Activated T-helper 2 cell treated with anti-CD3 and anti-CD28 coated beads, Interferon-gamma antibody, Interleukin-2, Interleukin-4, amounts not matched to agents 10 μg/mL and 5 μg/mL and 100 μg/mL, durations not matched to agents 14 hours and 24 hours and 36 hours (primary cell): ENCODE measurements at regions not wholly inside any gene's neighbourhood (a gene's known extent, or its start where the extent isn't known, plus 50 kb on each side); places are given as distances from the start of the nearest gene placed in this dataset.

ENCODE experiments used
- DNase-seq: peaks from one replicate; pipeline ENCODE4 v3.0.0; 2021; ENCODE audit warnings: low spot score
- H3K27ac Mint-ChIP-seq: one replicate; pipeline ENCODE4 v1.8.0; 2021; ENCODE audit warnings: mixed read lengths
- H3K27me3 Mint-ChIP-seq: one replicate; pipeline ENCODE4 v1.8.0; 2021; ENCODE audit warnings: low read depth, mixed read lengths
- H3K36me3 Mint-ChIP-seq: one replicate; pipeline ENCODE4 v1.8.0; 2021; ENCODE audit warnings: low read depth, mixed read lengths
- H3K4me1 Mint-ChIP-seq: one replicate; pipeline ENCODE4 v1.8.0; 2021; ENCODE audit warnings: low read depth, mixed read lengths
- H3K4me3 Mint-ChIP-seq: one replicate; pipeline ENCODE4 v1.8.0; 2021; ENCODE audit warnings: low read depth, mild to moderate bottlenecking, moderate library complexity, mixed read lengths
- H3K9me3 Mint-ChIP-seq: one replicate; pipeline ENCODE4 v1.8.0; 2021; ENCODE audit warnings: mixed read lengths
- intact Hi-C: fragments of 100-400 bp; cut with micrococcal nuclease; formaldehyde crosslinking; loops from one replicate; pipeline ENCODE4 v1.15.1; 2023

DNA sequence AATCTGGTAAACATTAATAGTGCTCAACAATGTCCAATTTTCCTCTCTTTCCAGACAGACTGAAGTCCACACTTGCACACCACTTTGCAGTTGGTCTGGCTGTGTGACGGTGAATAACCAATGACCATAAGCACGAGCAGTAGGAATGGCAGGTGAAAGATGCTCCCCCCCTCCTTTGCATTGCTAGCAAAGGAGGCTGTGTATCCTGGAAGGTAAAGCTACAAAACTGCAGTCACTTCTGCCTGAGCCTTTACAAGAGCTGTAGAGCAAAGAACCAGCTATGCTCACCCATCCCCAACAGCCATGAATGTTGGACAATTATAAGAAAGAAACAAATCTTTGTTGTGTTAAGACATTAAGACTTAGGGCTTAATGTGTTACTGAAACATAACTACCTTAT is 178.0 kb downstream of the IPMK start:
- Mint-ChIP-seq H3K36me3 (no peaks in the 10 kb centered on the region), H3K4me1 (no peaks in the 10 kb centered on the region), H3K27me3 (no peaks in the 10 kb centered on the region), H3K27ac (no peak overlapping the region), H3K4me3 (no peak overlapping the region), H3K9me3 (no peaks in the 10 kb centered on the region)
- no peak for DNase-seq
- intact Hi-C loops: no loop called here

DNA sequence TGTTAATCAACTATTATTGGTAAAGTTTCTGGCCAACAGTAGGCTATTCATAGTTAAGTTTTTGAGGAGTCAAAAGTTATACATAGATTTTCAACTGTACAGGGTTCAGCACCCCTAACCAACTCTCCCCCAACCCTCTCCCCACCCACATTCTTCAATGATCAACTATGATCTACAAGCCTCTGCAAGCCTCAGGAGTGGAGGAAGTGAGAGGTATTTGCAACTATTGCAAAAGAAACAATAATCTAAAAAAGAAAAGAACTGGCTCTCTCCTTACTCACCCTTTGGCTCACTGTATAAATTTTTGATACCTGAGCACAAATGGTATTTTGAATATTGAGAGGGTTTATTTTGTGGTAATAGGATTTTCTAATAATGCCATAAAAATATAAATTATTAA is 179.8 kb downstream of the IPMK start:
- DNase-seq: no peak
- H3K27ac Mint-ChIP-seq: no peak overlapping the region
- no peaks in the 10 kb centered on the region for H3K27me3 Mint-ChIP-seq
- H3K36me3 Mint-ChIP-seq: no peaks in the 10 kb centered on the region
- intact Hi-C loops: no loop called here
- H3K4me3 Mint-ChIP-seq: no peak overlapping the region
- no peaks in the 10 kb centered on the region for H3K4me1 Mint-ChIP-seq
- H3K9me3 Mint-ChIP-seq: no peaks in the 10 kb centered on the region

DNA sequence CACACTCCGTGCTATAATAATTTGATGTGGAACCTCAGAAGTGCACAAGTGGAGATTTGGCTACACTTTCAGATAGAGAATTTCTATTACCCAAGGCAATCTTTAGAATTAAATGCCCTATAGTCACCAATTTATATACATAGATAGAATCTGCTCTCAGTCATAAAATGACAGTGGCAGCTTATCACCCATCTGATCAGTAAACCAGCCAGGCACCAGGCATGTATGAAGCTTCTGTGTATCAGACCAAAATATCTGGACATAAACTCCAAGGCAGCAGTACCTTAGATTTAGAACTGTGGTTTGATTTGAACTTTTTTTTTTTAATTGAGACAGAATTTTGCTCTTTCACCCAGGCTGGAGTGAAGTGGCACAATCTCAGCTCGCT is 180.9 kb downstream of the IPMK start:
- Mint-ChIP-seq H3K9me3 (no peaks in the 10 kb centered on the region), H3K4me3 (no peak overlapping the region), H3K27ac (no peak overlapping the region), H3K27me3 (no peaks in the 10 kb centered on the region), H3K4me1 (no peaks in the 10 kb centered on the region), H3K36me3 (no peaks in the 10 kb centered on the region)
- DNase-seq: no peak
- intact Hi-C loops: no loop called here

DNA sequence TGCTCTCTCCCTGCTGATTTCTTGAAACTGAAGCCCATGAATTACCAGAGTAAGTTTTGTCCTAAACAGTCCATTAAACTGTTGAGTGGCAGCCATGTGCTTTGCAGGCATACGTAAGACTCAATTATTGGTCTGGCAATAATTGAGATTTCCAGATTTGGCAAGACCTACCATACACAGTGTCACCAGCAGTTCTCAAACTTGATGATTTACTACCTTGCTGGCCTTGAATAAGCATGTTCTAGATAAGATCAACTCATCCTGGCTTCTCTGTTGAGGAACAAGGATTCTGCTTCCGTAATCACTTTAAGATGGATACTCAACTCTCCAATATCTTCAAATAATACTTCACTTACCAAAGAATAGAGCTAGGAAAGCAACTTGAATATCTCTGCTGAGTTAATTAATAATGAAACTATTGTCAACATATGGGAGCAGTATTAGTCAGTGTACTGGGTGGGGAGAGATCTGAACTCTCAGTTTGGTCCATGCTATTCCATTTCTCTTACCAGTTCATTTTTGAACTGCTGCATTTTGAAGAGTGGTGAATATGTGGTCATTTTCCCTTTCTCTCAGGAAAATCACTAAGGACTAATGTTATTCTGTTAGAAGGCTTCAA is 181.4 kb downstream of the IPMK start:
- no peak overlapping the region for H3K27ac Mint-ChIP-seq
- H3K27me3 Mint-ChIP-seq: no peaks in the 10 kb centered on the region
- no peaks in the 10 kb centered on the region for H3K4me1 Mint-ChIP-seq
- DNase-seq: no peak
- H3K4me3 Mint-ChIP-seq: no peak overlapping the region
- H3K9me3 Mint-ChIP-seq: no peaks in the 10 kb centered on the region
- intact Hi-C loops: no loop called here
- no peaks in the 10 kb centered on the region for H3K36me3 Mint-ChIP-seq

DNA sequence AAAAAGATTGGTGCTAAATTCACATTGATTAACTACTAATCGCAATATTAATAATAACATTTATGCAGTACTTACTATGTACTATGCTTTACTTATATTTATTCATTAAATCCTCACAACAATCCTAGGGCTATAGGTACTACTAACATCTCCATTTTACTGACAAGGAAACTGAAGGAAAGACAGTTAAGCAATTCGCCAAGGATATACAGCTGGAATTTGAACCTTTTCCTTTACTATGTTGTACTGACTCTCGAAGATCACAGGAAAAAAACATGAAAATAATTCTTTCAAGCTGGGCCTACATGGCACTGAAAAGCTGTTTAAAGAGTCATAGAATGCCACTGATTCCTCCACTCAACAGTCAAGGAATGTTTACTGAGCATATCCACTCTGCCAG is 185.4 kb downstream of the IPMK start:
- H3K36me3 Mint-ChIP-seq: no peaks in the 10 kb centered on the region
- H3K27ac Mint-ChIP-seq: no peak overlapping the region
- H3K27me3 Mint-ChIP-seq: no peaks in the 10 kb centered on the region
- intact Hi-C loops: no loop called here
- no peaks in the 10 kb centered on the region for H3K9me3 Mint-ChIP-seq
- H3K4me1 Mint-ChIP-seq: no peaks in the 10 kb centered on the region
- no peak for DNase-seq
- no peak overlapping the region for H3K4me3 Mint-ChIP-seq

DNA sequence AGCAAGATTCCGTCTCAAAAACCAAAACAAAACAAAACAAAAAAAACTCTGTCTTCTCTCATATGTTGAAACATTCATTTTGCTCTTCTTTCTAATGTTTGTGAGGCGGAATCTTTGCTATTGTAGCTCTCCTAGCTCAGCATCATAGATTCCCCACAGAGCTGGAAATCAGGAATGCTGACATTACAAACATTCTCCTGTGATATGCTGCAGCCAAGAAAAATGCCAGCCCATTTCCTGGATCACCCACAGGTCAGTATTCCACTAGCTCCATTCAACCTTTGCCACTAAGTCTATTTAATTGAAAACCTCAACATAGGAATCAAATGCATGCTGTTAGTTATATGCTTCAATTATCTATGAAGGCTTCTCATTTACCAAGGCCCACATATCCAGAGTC is 186.3 kb downstream of the IPMK start:
- Mint-ChIP-seq H3K4me3 (no peak overlapping the region), H3K9me3 (no peaks in the 10 kb centered on the region)

DNA sequence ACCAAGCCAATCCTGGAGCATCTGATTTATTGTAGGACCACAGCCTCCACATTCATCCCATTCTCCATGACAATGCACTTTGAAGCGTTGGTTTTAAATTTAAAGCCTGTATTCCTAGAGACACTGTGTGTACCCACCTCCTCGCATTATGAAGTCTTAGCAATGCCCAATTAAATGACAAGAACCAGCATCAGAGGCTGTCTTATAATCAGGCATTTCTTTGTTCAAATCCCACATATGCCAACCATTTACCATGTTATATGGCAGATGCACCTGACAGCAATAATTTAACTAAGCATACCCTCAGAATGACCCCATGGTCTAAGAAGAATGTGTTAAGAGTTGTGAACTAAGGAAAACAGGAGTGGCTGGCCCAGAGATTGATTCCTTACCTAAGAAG is 188.2 kb downstream of the IPMK start:
- H3K36me3 Mint-ChIP-seq: no peaks in the 10 kb centered on the region
- H3K4me3 Mint-ChIP-seq: no peak overlapping the region
- intact Hi-C loops: no loop called here
- no peaks in the 10 kb centered on the region for H3K9me3 Mint-ChIP-seq
- H3K27me3 Mint-ChIP-seq: no peaks in the 10 kb centered on the region
- DNase-seq: no peak
- H3K4me1 Mint-ChIP-seq: no peaks in the 10 kb centered on the region
- no peak overlapping the region for H3K27ac Mint-ChIP-seq

More for the DNA sequence above, 186.3 kb downstream of the IPMK start:
- Mint-ChIP-seq H3K4me1 (no peaks in the 10 kb centered on the region), H3K27me3 (no peaks in the 10 kb centered on the region), H3K36me3 (no peaks in the 10 kb centered on the region), H3K27ac (no peak overlapping the region)
- no peak for DNase-seq
- intact Hi-C loops: no loop called here

DNA sequence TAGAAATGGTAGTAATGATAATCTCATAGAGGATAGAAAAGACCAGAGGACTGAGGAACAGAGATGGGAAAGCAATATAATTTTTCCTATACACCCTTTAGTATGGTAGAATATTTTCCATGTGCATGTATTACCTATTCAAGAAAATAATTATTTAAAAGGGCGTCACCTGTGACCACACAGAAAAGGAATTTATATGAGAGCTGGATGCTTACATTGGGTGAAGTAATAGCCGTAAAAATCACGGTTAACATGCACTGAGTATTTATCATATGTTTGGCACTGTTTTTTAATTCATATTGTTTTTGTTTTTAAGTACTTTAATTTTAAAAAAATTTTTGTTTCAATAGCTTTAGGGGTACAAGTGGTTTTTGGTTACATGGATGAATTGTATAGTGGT is 195.1 kb downstream of the IPMK start:
- Mint-ChIP-seq H3K36me3 (no peaks in the 10 kb centered on the region), H3K27ac (no peak overlapping the region), H3K4me1 (no peaks in the 10 kb centered on the region), H3K27me3 (no peaks in the 10 kb centered on the region), H3K4me3 (no peak overlapping the region), H3K9me3 (no peaks in the 10 kb centered on the region)
- intact Hi-C loops: no loop called here
- no peak for DNase-seq

DNA sequence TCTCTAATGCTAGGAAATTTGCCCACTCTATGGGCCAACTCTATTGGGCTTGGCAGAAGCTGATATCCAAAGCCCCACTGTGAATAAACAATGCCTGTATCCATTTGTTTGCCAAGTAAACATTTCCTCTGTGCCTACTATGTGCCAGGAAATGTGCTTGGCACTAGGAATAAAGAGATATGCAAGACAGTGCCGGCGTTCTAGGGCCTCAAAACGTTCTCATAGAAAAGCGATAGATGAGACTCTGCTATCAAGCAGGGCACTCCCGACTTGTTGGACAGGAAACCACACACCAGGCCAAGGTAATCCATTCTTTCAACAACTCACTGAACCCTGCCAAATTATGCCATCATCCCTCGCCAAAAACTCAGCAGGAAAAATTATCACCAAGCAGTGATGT is 196.7 kb downstream of the IPMK start:
- no peak for DNase-seq
- no peak overlapping the region for H3K27ac Mint-ChIP-seq
- H3K4me1 Mint-ChIP-seq: no peaks in the 10 kb centered on the region
- intact Hi-C loops: no loop called here
- no peaks in the 10 kb centered on the region for H3K9me3 Mint-ChIP-seq
- H3K27me3 Mint-ChIP-seq: no peaks in the 10 kb centered on the region
- no peaks in the 10 kb centered on the region for H3K36me3 Mint-ChIP-seq
- H3K4me3 Mint-ChIP-seq: no peak overlapping the region

DNA sequence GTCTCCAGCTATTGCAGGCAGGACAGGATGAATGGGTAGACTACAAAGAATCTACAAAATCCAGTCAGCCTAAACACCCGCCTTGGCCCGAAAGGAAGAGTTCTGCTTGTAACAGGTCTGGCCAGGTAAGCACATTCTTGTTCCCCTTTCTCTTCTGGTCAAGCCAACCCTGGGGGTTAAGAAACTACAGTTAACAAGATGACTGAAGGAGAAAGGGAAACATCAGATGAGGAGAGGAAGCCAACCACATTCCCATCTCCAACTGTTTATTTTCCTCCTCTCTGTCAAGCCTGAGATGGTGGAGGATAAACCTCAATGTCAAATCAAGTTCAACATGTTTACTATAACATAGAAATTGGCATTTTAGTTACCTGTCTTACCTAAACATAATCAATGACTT is 198.9 kb downstream of the IPMK start:
- no peak overlapping the region for H3K27ac Mint-ChIP-seq
- no peaks in the 10 kb centered on the region for H3K9me3 Mint-ChIP-seq
- no peak overlapping the region for H3K4me3 Mint-ChIP-seq
- intact Hi-C loops: loop anchor here (5.0 kb wide), 1 partner anchor 732 kb away; no protein-coding TSS in a partner anchor
- no peak for DNase-seq
- no peaks in the 10 kb centered on the region for H3K36me3 Mint-ChIP-seq
- peaks cover 4% of the 10 kb centered on the region for H3K4me1 Mint-ChIP-seq
- peaks cover 2% of the 10 kb centered on the region for H3K27me3 Mint-ChIP-seq

DNA sequence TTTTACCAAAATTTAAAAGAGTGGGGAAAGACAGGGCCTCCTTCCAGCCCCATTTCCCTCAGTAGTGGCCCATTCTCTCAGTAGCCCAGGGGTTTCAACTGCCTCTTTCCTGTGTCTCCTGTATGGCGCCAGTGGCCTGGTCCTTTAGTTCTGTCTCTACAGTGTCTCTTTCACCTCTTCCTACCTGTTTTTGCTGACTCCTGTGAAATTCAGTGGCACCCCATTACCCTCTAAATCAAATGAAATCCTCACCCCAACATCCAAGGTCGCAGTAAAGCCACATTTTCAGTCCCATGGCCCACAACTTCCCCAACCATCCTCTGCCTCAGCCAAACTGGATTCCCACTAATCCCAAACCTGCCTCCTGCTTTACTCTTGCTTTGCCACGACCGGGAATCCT is 200.7 kb downstream of the IPMK start:
- Mint-ChIP-seq H3K27ac (no peak overlapping the region), H3K4me3 (no peak overlapping the region), H3K9me3 (no peaks in the 10 kb centered on the region), H3K27me3 (peaks cover 2% of the 10 kb centered on the region), H3K36me3 (no peaks in the 10 kb centered on the region), H3K4me1 (peaks cover 4% of the 10 kb centered on the region)
- intact Hi-C loops: loop anchor here (5.0 kb wide), 1 partner anchor 730 kb away; no protein-coding TSS in a partner anchor
- DNase-seq: no peak

DNA sequence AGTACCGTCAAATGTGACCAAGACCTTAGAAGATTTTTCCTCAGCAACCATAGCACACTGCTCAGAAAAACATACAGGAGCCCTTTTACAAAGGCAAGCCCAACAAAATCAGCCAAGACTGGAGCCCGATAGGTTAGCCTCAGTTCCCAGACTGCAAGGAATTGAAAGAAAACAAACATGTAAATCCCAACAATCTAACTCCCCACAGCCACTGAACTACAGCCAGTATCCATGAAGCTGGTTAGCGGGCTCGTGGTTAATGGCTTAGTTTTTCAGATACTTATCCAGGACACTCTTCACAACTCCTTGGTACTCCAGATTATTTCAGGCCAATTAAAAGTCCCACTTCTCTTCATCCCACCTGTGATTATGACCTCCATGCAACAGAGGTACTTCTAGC is 201.6 kb downstream of the IPMK start:
- no peak for DNase-seq

DNA sequence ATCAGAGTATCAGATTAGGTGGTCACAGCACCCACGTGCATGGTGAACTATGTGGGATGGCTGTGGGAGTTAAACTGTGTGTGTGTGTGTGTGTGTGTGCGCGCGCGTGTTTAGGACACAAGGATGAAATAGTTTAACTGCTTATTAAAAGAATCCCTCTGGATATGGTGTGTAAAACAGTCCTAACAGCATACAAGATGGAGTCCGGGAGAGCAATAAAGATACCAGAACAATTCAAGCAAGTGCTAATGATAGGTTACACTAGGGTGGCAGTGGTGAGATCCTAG is 202.2 kb downstream of the IPMK start:
- intact Hi-C loops: loop anchor here (5.0 kb wide), 1 partner anchor 728 kb away; no protein-coding TSS in a partner anchor
- peaks cover 4% of the 10 kb centered on the region for H3K4me1 Mint-ChIP-seq
- H3K27ac Mint-ChIP-seq: no peak overlapping the region
- no peak for DNase-seq
- H3K27me3 Mint-ChIP-seq: peaks cover 2% of the 10 kb centered on the region
- H3K4me3 Mint-ChIP-seq: no peak overlapping the region
- H3K36me3 Mint-ChIP-seq: no peaks in the 10 kb centered on the region
- no peaks in the 10 kb centered on the region for H3K9me3 Mint-ChIP-seq

More for the DNA sequence above, 201.6 kb downstream of the IPMK start:
- no peaks in the 10 kb centered on the region for H3K36me3 Mint-ChIP-seq
- H3K27me3 Mint-ChIP-seq: peaks cover 2% of the 10 kb centered on the region
- H3K9me3 Mint-ChIP-seq: no peaks in the 10 kb centered on the region
- H3K4me3 Mint-ChIP-seq: no peak overlapping the region
- peaks cover 4% of the 10 kb centered on the region for H3K4me1 Mint-ChIP-seq
- intact Hi-C loops: loop anchor here (5.0 kb wide), 1 partner anchor 729 kb away; no protein-coding TSS in a partner anchor
- H3K27ac Mint-ChIP-seq: no peak overlapping the region
